ENCODE measurements at regions not wholly inside any gene's neighbourhood (a gene's known extent, or its start where the extent isn't known, plus 50 kb on each side); places are given as distances from the start of the nearest gene placed in this dataset.

GRCh38 chr22:47465809-47466208 lies 703.4 kb downstream of the TBC1D22A start:
- no peak for TF ChIP-seq CTCF (IDR thresholded peaks at IDR 0.05)
- no peak for TF ChIP-seq POLR2A (IDR thresholded peaks at IDR 0.05)

Data from heart left ventricle (tissue), 13 donors.